Neural cell (in vitro differentiated cells): ENCODE measurements at regions not wholly inside any gene's neighbourhood (a gene's known extent, or its start where the extent isn't known, plus 50 kb on each side); places are given as distances from the start of the nearest gene placed in this dataset.

ENCODE experiments used
- H2AFZ ChIP-seq: fragments of 200-600, 300-800 bp; sonication (generic), shearing (Covaris generic); 2 replicates; pipeline ENCODE4 v1.6.0; 2014; ENCODE audit warnings: low read depth, mild to moderate bottlenecking, antibody characterized with exemption, low read length, moderate library complexity
- H3F3A ChIP-seq: fragments of 200-600 bp; shearing (Covaris generic); 2 replicates; pipeline ENCODE4 v1.6.1; 2016; ENCODE audit warnings: mild to moderate bottlenecking, moderate library complexity, mixed read lengths, antibody characterized with exemption, low read length; ENCODE audit not compliant: insufficient read depth, poor library complexity, severe bottlenecking
- H3K27ac ChIP-seq: fragments of 200-600, 300-800 bp; sonication (generic), shearing (Covaris generic); 2 replicates; pipeline ENCODE4 v1.5.1; 2014; ENCODE audit warnings: mild to moderate bottlenecking, low read length, moderate library complexity
- H3K27me3 ChIP-seq: fragments of 300-800, 200-600 bp; sonication (generic), shearing (Covaris generic); 2 replicates; pipeline ENCODE4 v1.6.0; 2014; ENCODE audit warnings: mild to moderate bottlenecking, low read depth, low read length, moderate library complexity; ENCODE audit not compliant: insufficient read depth
- H3K36me3 ChIP-seq: fragments of 300-800, 200-600 bp; sonication (generic), shearing (Covaris generic); 2 replicates; pipeline ENCODE4 v1.5.1; 2014; ENCODE audit warnings: mild to moderate bottlenecking, antibody characterized with exemption, low read length, moderate library complexity; ENCODE audit not compliant: insufficient read depth
- H3K4me2 ChIP-seq: fragments of 300-800, 200-600 bp; sonication (generic), shearing (Covaris generic); 2 replicates; pipeline ENCODE4 v1.6.0; 2014; ENCODE audit warnings: mild to moderate bottlenecking, low read length
- H3K4me3 ChIP-seq: fragments of 300-800, 200-600 bp; sonication (generic), shearing (Covaris generic); 2 replicates; pipeline ENCODE4 v1.5.1; 2014; ENCODE audit warnings: mild to moderate bottlenecking, low read length, moderate library complexity
- H3K79me2 ChIP-seq: fragments of 200-600 bp; shearing (Covaris generic); replicated peaks from 2 replicates; pipeline ENCODE4 v1.6.0; 2014; ENCODE audit warnings: mild to moderate bottlenecking, low read length, moderate library complexity; ENCODE audit not compliant: insufficient read depth
- H3K9ac ChIP-seq: fragments of 300-800, 200-600 bp; sonication (generic), shearing (Covaris generic); 2 replicates; pipeline ENCODE4 v1.6.1; 2016; ENCODE audit warnings: mild to moderate bottlenecking, low read length, mixed read lengths
- H3K9me2 ChIP-seq: fragments of 200-600 bp; shearing (Covaris generic); 2 replicates; pipeline ENCODE4 v1.6.1; 2016; ENCODE audit warnings: mild to moderate bottlenecking, low read length, mixed read lengths; ENCODE audit not compliant: insufficient read depth
- H3K9me3 ChIP-seq: fragments of 200-600, 300-800 bp; sonication (generic), shearing (Covaris generic); 2 replicates; pipeline ENCODE4 v1.6.1; 2016; ENCODE audit warnings: mild to moderate bottlenecking, mixed run types, low read length, moderate library complexity, mixed read lengths
- H4K20me1 ChIP-seq: fragments of 200-600 bp; shearing (Covaris generic); 2 replicates; pipeline ENCODE4 v1.6.1; 2016; ENCODE audit warnings: mild to moderate bottlenecking, mixed run types; ENCODE audit not compliant: insufficient read depth
- CTCF ChIP-seq: fragments of 450-650 bp; IDR thresholded peaks from 2 replicates; pipeline ENCODE4 v1.5.1; 2014; ENCODE audit warnings: antibody characterized with exemption, mild to moderate bottlenecking, moderate library complexity; ENCODE audit not compliant: poor library complexity, severe bottlenecking
- EP300 ChIP-seq: fragments of 450-650 bp; conservative IDR thresholded peaks from 2 replicates; pipeline ENCODE4 v1.6.1; 2014; ENCODE audit warnings: antibody characterized with exemption, mild to moderate bottlenecking, moderate library complexity; ENCODE audit not compliant: poor library complexity, severe bottlenecking
- EZH2 ChIP-seq: fragments of 200-600, 300-800 bp; shearing (Covaris generic), sonication (generic); IDR thresholded peaks from 2 replicates; pipeline ENCODE4 v1.6.1; 2014; ENCODE audit warnings: antibody characterized with exemption, low read length, borderline replicate concordance, mild to moderate bottlenecking; ENCODE audit not compliant: insufficient read depth, poor library complexity, severe bottlenecking
- MXI1 ChIP-seq: fragments of 450-650 bp; conservative IDR thresholded peaks from 2 replicates; pipeline ENCODE4 v1.6.1; 2014; ENCODE audit warnings: antibody characterized with exemption, mild to moderate bottlenecking; ENCODE audit not compliant: poor library complexity, severe bottlenecking
- POLR2AphosphoS5 ChIP-seq: IDR thresholded peaks from 2 replicates; pipeline ENCODE4 v1.6.1; 2012
- RAD21 ChIP-seq: fragments of 450-650 bp; conservative IDR thresholded peaks from 2 replicates; pipeline ENCODE4 v1.6.1; 2014; ENCODE audit warnings: antibody characterized with exemption, mild to moderate bottlenecking, moderate library complexity
- REST ChIP-seq: IDR thresholded peaks from 2 replicates; pipeline ENCODE4 v1.6.1; 2012; ENCODE audit warnings: borderline replicate concordance
- SMC3 ChIP-seq: fragments of 450-650 bp; conservative IDR thresholded peaks from 2 replicates; pipeline ENCODE4 v1.6.1; 2014; ENCODE audit warnings: antibody characterized with exemption, mild to moderate bottlenecking, moderate library complexity; ENCODE audit not compliant: poor library complexity
- TAF1 ChIP-seq: IDR thresholded peaks from 2 replicates; pipeline ENCODE4 v1.6.1; 2012; ENCODE audit warnings: low read depth

- H3K79me2 ChIP-seq: no peaks in the 10 kb centered on the region
- no peaks in the 10 kb centered on the region for H3K27me3 ChIP-seq
- no peaks in the 10 kb centered on the region for H4K20me1 ChIP-seq
- no peak overlapping the region for H2AFZ ChIP-seq
- H3F3A ChIP-seq: no peaks in the 10 kb centered on the region
- TF ChIP-seq EZH2 (no peak), REST (no peak), MXI1 (no peak), RAD21 (no peak), EP300 (no peak), POLR2AphosphoS5 (no peak), TAF1 (no peak), SMC3 (no peak), CTCF (no peak)
- no peak overlapping the region for H3K4me3 ChIP-seq
- no peaks in the 10 kb centered on the region for H3K9me2 ChIP-seq
- H3K36me3 ChIP-seq: no peaks in the 10 kb centered on the region
- H3K9me3 ChIP-seq: no peaks in the 10 kb centered on the region
- no peak overlapping the region for H3K27ac ChIP-seq
- no peak overlapping the region for H3K4me2 ChIP-seq
- H3K9ac ChIP-seq: no peak overlapping the region
Measured at GRCh38 chr9:108666240-108666784, 189.5 kb downstream of the ACTL7B start.

- H3K9me2 ChIP-seq: no peaks in the 10 kb centered on the region
- TF ChIP-seq EP300 (no peak), EZH2 (no peak), RAD21 (no peak), POLR2AphosphoS5 (no peak), SMC3 (no peak), MXI1 (no peak), CTCF (no peak), REST (no peak)
- no peak overlapping the region for H3K27ac ChIP-seq
- no peaks in the 10 kb centered on the region for H3K79me2 ChIP-seq
- no peaks in the 10 kb centered on the region for H3K27me3 ChIP-seq
- H4K20me1 ChIP-seq: no peaks in the 10 kb centered on the region
- no peaks in the 10 kb centered on the region for H3K9me3 ChIP-seq
- H3K9ac ChIP-seq: no peak overlapping the region
- no peak overlapping the region for H2AFZ ChIP-seq
- no peaks in the 10 kb centered on the region for H3F3A ChIP-seq
- no peak overlapping the region for H3K4me2 ChIP-seq
- H3K36me3 ChIP-seq: no peaks in the 10 kb centered on the region
- no peak overlapping the region for H3K4me3 ChIP-seq
Measured at GRCh38 chr9:108665521-108666239, 190.1 kb downstream of the ACTL7B start.
